NCI-H82 treated with DMSO at 0.1 percent for 48 hours (cell line): ENCODE measurements at regions not wholly inside any gene's neighbourhood (a gene's known extent, or its start where the extent isn't known, plus 50 kb on each side); places are given as distances from the start of the nearest gene placed in this dataset.
"Not testable (repeated sequence)": the region's sequence is repeated elsewhere in the genome, so short reads cannot be mapped to it uniquely, and the experiment has no call there.

Source experiments
- DNase-seq: peaks from one replicate; lab custom pipeline; 2025; ENCODE audit not compliant: unreplicated experiment; lab: John Stamatoyannopoulos, UW

- no peak for DNase-seq
Observed at GRCh38 chr3:191961022-191961421, 500.1 kb downstream of the PYDC2 start.

DNA sequence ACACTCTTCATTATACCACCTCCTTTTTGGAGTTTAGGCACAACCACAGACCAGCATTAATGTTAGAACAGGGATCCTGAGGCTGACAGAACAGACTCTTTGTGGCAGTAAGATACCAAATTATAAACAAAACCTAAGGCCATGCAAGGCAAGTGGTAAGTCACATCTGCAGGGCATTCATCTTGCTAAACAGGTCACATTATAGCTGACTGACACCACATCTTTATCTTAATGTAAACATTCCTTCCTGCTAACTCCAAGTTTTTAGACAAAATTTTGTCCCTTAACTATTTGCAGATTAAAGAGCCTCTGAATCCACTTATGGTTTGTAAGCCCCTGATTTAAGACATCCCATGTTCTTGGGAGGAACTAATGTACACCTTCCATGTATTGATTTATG lies 500.6 kb downstream of the PYDC2 start:
- DNase-seq: peak; percentile 92

- peak; percentile 65 for DNase-seq
Observed at GRCh38 chr3:191962324-191962723, 501.4 kb downstream of the PYDC2 start.

- no peak for DNase-seq
Observed at GRCh38 chr3:191963182-191963581, 502.2 kb downstream of the PYDC2 start.

DNA sequence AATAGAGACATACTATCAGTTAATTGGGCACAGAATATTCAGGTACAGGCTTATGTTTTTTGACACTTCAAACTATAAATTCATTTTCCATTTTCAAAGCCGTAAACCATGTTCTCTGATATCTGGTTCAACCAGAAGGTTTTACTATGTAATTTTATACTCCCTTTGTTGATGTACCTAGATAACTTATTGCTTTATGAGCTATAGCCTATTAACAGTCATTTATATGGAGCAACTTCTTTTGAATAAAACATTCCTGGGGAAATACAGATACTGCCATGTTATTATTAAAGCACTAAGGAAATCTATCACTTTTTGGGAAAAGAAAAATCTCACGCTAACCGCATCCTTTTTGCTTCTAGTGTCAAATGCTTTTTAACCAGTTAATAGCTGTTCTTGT lies 505.6 kb downstream of the PYDC2 start:
- DNase-seq: no peak

DNA sequence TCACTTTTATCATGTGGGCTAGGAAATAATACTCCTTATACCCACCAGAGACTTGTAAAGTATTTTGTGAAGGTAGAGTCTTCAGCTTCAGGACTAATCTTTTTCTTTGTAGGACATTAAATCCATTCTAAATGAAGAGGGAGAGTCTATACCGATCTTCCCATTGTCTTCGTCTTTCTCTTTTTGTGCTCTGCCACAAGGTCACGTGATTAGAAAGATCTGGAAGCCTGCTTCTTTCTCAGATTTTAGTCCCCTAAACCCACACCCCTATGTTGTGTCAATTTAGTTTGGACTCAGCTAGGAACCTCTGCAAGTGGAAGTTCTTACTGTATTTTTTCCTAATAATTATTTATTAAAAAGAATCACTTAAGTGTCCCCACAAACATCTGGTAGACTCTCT lies 507.3 kb downstream of the PYDC2 start:
- no peak for DNase-seq

DNA sequence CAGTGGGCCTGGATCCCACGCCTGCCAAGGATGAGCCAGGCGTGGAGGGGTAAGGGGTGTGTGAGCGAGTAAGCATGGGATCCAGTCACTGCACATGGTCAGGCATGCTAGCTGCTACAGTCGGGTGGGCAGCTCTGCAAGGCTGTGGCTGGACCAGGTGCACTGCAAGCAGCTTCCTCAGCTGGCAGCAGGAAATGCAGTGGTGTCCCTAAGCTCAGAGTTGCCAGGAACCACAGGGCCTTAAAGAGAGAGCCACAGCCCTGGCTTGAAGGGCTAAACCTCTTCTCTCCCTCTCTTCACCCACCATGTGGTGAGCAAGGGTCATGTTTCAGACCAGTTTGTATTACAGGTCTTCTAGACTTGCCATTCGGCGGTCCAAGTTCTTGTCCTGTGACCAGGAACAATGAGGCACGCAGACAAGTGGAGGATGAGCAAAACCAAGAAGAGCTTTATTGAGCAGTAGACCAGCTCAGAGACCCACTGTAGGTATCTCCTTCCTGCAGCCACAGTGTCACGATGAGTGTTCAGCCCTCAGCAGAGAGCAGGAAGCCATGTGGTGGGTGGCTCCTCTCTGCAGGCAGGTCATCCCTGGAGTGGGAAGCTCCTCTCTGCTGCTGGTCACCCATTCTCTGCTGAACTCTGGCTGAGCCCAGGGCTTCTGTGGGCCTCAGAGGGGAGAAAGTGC lies 511.9 kb downstream of the PYDC2 start:
- no peak for DNase-seq

DNA sequence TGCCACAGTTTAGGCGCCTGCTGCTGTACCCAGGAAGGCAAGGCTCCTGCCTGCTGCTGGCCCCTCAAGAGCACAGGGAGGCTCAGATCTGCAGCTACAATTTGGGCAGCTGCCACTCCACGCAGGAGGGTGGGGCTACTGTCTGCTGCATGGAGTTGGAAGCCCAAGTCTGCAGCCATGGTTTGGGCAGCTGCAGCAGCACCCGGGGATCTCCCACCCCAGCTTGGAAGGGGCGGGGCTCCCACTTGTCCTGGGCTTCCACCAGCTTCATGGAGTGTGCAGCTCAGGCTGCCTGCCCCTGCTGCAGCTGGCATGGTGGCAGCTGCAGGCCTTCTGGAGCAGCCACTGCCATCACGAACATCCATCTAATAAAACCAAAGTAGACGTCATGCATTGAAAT lies 512.9 kb downstream of the PYDC2 start:
- DNase-seq: no peak

GRCh38 chr3:191975936-191976335 lies 515.0 kb downstream of the PYDC2 start:
- no peak for DNase-seq

GRCh38 chr3:191980443-191980842 lies 519.5 kb downstream of the PYDC2 start:
- DNase-seq: no peak

- DNase-seq: no peak
Observed at GRCh38 chr3:191982481-191982880, 521.5 kb downstream of the PYDC2 start.

- no peak for DNase-seq
Observed at GRCh38 chr3:191985691-191986090, 524.7 kb downstream of the PYDC2 start.

GRCh38 chr3:191987831-191988350 lies 526.9 kb downstream of the PYDC2 start:
- DNase-seq: no peak

- DNase-seq: not testable (repeated sequence)
Observed at GRCh38 chr3:191993952-191994351, 533.0 kb downstream of the PYDC2 start.

- DNase-seq: no peak
Observed at GRCh38 chr3:191997093-191997492, 536.1 kb downstream of the PYDC2 start.

DNA sequence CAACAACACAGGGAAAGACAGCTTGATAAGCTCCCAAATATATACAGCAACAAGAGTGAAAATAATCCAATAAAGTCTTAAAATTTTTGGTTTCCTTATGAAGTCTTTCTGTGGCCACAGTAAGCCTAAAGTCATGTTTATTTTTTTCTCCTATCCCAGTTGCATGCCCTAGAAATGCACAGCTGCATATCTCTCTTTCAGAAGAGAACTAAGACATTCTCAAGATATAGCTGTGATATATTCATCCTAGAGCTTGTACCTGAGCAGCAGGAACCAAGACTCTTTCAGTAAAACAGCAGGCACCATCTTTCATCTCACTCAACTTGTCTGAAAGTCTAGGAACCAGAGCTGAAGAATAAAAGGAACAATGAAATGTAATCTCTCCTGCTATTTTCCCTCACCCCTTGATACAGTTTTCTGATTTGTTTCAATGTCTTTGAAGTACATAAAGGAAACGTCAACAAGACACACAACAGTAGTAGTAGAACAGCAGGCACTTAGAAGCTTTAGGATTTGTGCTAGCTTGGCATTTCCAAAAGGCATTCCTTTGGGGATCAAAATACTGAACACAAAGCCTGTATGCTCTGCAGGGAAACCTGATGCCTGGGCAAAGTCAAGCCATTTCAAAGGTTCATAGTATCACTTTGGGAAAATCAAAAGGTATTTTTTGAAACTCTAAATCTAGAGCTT lies 536.8 kb downstream of the PYDC2 start:
- DNase-seq: no peak

GRCh38 chr3:192001218-192001617 lies 540.3 kb downstream of the PYDC2 start:
- DNase-seq: no peak

- no peak for DNase-seq
Observed at GRCh38 chr3:192005989-192006388, 545.0 kb downstream of the PYDC2 start.

DNA sequence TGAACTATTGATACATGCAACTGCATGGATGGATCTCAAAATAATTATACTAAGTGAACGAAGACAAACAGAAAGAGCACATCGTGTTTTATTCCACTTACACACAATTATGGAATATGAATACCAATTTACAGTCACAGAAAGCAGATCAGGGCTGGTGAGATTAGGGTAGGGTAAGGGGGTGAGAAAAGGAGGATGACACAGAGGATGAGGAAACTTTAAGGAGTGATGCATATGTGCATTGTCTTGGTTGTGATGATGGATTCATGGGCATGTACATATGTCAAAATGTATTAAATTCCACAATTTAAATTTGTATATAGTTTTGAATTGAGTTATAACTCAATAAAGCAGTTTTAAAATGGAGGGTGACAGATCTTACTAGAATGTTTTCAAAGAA lies 548.9 kb downstream of the PYDC2 start:
- DNase-seq: no peak

- no peak for DNase-seq
Observed at GRCh38 chr3:192010490-192010889, 549.5 kb downstream of the PYDC2 start.

GRCh38 chr3:192011137-192011536 lies 550.2 kb downstream of the PYDC2 start:
- DNase-seq: no peak

DNA sequence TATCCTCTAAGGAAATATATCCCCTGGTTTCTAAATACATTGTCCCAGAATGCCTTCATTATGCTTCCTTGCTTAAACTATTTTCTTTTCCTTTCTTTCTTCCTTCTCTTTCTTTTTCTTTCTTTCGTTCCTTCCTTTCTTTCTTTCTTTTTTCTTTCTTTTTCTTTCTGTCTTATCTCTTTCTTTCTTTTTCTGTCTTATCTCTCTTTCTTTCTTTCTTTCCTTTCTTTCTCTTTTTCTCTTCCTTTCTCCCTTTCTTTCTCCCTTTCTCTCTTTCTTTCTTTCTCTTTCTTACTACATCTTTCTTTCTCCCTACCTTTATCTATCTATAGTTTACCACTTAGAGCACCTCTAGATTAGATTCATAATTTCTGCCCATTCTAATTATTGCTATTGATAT lies 552.1 kb downstream of the PYDC2 start:
- no peak for DNase-seq

DNA sequence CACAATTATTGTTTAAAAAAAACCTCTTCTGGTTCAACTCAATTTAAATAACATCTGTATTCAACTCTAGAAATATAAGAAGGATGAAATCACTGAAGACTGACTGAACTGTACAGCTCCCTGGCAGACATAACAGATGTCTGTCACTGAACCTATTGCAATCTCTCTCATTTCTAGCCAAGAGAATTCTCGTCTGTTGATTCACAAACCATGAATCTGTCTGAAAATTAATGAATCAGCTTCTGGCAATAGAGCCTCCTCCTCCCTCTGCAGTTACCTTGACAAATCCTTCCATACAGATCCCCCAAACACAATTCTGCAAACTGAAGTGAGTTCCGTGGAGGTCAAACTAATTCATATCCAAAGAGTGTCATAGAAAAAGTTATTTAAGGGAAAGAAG lies 561.4 kb downstream of the PYDC2 start:
- DNase-seq: no peak
